ENCODE measurements at regions not wholly inside any gene's neighbourhood (a gene's known extent, or its start where the extent isn't known, plus 50 kb on each side); places are given as distances from the start of the nearest gene placed in this dataset.

DNA sequence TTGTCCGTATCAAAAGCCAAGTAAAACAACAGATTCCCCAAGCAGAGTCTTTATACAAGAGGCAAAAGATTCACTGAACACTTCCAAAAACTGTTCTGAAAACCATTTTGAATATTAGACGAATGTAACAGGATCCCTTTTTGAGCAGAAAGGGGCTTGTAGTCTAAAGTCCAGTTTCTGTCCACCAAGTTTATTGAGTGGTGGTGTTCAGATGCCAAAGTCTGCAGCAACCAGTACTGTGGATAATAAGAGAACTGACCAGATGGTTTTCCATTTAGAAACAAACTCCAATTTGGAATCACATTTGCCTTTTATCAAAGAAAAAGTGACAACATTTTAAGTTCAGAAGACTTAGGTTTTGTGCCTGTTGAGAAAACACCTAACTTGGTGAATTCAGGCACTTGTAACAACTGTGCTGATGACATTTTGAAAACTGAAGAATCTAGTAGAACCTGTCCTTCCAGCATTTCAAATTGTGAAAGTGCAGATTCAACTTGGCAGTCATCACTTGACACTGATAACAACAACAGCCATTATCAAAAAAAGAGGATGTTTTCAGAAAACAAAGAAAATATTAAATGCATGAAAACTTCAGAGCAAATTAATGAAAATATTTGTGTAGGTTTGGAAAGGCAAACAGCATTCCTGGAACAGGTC lies 217.1 kb downstream of the CSNK2A3 start:
- DNase-seq, result no peak

- no peak for DNase-seq
Observed at GRCh38 chr11:11129118-11129517, 223.9 kb downstream of the CSNK2A3 start.

- no peak for DNase-seq
Observed at GRCh38 chr11:11125618-11126017, 227.4 kb downstream of the CSNK2A3 start.

- no peak for DNase-seq
Observed at GRCh38 chr11:11122749-11123148, 230.3 kb downstream of the CSNK2A3 start.

DNA sequence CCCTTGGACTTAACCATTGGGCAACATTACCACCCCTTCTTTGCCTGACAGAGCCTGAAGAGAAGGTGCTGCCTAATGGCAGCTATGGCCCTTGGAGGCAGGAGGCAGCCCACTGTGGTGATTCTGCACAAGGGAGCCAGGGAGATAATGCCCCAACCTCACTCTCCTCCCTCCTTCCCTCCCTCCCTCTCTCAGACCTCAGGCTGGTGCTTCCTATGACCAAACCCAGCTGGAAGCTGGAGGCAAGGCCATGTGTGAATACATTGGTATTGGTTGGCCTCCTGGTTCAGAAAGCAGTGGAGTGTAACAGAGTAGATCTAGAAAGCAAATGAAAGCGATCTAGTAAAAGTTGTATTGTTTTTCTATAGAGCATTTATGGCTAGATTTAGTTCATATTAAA lies 233.1 kb downstream of the CSNK2A3 start:
- no peak for DNase-seq

DNA sequence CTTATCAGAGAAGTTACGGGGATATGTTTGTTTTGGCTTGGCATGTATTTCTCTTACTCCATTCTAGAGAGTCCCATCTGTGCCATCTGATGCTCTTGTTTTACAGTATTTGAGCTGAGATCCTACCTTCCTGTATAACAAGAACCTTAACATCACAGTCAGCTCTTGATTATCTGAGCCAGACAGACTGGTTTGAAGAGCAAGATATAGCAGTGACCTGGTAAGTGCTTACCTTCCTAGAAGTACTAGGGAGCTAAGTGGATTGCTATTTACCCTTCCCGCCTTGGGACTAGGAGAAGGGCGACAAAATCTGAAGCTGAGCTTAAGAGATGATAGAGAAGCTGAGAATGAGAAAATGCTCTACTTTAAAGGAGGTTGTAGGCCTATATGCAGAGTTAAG lies 235.3 kb downstream of the CSNK2A3 start:
- no peak for DNase-seq

GRCh38 chr11:11115475-11115874 lies 237.6 kb downstream of the CSNK2A3 start:
- DNase-seq, result no peak

GRCh38 chr11:11113626-11114025 lies 239.4 kb downstream of the CSNK2A3 start:
- no peak for DNase-seq

GRCh38 chr11:11108026-11108425 lies 245.0 kb downstream of the CSNK2A3 start:
- no peak for DNase-seq

- no peak for DNase-seq
Observed at GRCh38 chr11:11107076-11107723, 245.8 kb downstream of the CSNK2A3 start.

DNA sequence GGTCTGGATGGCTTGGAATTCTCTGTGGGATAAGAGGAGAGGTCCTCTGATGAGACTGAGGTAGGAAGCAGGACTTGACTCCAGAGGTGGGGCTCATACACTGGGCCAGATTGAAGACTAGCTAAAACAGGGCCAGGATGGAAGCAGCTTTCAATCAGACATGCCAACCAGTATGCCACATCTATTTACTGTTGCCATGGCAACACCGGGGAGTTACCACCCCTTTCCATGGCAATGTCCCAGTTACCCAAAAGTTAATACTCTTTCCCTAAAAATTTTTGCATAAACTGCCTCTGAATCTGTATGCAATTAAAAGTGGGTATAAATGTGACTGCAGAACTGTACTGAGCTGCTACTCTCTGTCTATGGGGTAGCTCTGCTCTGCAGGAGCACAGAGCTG lies 247.5 kb upstream of the ZBED5 start:
- DNase-seq, result no peak

DNA sequence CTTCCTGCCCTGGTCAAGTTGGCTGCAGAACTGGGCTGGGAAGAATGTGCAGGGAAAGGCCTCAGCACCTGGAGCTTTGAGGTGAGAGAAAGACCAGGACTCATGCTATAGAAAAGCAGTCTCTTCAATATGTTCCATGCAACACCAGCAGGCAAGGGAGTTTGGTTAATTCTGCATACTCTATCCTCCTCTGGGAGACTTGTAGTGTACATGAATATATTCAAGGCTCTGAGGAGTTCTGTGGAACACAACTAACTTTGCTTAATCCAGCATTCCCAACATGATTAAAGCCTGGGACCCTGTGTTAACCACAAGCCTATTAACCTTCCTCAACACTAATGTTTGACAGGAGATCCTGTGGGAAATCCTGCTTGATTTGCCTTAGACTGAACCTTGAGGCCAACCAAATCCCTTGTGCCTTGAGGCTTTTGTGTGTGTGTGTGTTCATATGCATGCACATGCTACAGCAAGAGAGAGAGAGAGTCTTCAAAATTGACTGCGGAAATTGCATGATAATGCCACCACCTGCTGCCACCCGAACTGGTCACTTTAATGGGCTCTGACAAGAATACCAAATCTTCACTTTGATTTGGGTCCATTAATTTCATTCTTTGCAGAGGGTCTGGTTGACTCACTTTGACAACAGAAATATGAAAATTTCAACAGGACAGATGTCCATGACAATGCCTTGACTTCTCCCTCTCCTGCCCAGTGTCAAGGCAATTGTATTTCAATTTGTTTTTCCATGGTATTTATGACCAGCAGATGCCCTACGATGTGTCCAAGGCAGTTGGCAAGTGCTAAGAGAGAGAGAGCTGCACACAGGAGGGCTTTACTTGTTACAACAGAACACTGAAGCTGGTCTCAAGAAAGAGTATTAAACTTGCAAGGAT lies 238.2 kb upstream of the ZBED5 start:
- no peak for DNase-seq

DNA sequence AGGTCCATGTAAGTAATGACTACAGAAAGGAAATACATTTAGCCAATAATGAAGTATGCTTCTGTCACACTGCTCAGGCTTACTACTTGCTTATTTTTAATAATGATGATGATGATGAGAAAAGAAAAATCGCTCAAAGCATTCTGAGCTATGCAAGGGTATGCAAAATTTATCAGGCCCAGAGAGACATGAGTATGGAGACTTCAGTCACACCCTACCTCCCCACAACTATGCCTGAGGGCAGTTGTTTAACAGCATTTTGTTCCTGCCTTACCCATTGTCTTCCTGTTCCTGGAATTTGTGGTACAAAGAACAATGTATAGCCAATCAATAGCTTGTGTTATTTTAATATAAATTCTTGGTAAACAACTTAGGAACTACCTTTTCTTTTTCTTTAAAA lies 232.6 kb upstream of the ZBED5 start:
- no peak for DNase-seq

DNA sequence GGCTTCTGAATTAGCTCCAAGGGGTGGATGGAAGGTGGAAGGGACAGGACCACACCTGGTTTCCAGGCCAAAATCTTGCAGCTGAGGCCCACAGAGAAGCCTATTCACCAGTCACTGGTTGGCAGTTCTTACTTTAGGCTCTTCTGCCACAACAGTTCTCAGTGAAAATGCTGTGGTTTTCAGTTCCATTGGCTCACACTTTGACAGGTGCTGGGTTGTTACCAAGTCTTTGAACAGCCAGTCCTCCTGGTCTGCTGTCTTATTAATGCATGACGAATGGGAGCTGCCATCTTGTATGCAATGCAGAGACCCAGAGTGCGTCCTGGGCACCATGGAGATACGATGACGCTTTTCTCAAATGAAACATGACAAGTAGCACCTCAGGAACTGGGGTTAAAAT lies 232.0 kb upstream of the ZBED5 start:
- no peak for DNase-seq

GRCh38 chr11:11086979-11087378 lies 229.1 kb upstream of the ZBED5 start:
- no peak for DNase-seq

- DNase-seq, result no peak
Observed at GRCh38 chr11:11085580-11085979, 227.7 kb upstream of the ZBED5 start.

DNA sequence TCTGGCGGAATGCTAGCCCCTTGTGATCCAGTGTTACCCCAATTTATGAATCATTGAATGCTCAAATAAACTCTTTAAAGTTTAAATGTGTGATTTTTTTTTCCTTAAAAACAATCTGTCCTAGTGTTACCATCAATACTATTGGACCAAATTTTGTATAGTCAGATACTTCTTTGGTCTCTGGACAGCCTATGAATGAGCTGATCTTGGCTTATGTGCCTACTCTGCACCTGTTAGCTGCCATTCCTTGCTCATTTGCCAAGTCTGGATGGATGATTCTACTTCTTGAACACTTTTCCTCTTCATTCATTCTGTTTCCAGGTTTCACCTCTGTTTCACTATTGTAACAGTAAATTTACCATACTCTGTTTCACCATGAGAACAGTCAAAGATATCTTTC lies 226.5 kb upstream of the ZBED5 start:
- DNase-seq, result no peak

- no peak for DNase-seq
Observed at GRCh38 chr11:11083441-11083840, 225.6 kb upstream of the ZBED5 start.

GRCh38 chr11:11082646-11083045 lies 224.8 kb upstream of the ZBED5 start:
- no peak for DNase-seq

GRCh38 chr11:11081776-11082175 lies 223.9 kb upstream of the ZBED5 start:
- no peak for DNase-seq

GRCh38 chr11:11081288-11081687 lies 223.4 kb upstream of the ZBED5 start:
- no peak for DNase-seq

DNA sequence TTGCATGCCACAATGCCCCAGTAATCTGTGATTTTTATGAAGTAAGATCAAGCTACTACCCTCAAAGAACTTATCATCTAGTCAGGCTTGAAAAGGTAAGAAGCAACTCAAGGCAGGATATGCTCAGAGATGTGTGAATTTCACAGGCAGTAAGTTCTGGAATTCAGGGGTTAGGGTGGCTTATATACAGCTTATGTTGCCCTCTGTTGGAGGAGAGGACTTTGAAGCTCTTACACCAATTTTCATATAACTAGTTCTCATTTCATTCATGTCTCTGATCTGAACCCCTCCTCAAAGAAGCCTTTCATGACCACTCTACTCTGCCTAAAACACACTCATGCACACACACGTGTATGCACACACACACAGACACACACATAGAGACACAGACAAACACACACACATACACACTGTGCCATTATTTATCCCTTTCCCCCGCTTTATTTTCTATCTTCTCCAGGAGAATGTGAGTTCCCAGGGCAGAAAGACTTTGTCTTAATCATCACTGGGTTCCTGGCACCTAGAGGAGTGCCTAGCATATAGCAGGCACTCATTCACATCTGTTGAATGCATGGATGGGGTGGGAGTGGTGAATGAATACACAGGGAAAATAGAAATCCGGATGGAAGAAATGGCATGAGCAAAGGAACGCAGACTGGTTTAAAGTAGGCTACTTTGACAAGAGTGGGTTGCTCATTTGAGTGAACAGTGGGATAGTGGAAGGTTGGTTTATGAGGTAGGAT lies 220.7 kb upstream of the ZBED5 start:
- DNase-seq, result no peak

DNA sequence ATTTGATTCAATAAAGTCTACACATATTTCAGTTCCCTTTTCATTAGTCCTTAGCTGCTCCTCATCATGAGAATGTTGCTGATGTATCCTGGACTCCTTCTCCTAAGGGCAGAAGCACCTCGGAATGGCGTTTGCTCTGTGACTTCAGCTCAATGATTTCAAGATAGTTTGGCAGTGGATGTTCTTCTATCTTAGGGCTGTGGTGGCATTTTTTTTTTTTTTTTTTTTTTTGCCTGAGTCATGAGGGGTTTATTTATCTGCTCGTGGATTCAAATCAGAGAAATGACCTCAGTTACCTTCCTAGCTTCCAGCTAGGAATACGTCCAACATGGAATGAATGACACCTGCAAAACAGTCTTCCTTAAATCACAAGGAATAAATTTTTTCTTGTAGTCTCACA lies 220.0 kb upstream of the ZBED5 start:
- no peak for DNase-seq
